ENCODE measurements at regions not wholly inside any gene's neighbourhood (a gene's known extent, or its start where the extent isn't known, plus 50 kb on each side); places are given as distances from the start of the nearest gene placed in this dataset.

DNA sequence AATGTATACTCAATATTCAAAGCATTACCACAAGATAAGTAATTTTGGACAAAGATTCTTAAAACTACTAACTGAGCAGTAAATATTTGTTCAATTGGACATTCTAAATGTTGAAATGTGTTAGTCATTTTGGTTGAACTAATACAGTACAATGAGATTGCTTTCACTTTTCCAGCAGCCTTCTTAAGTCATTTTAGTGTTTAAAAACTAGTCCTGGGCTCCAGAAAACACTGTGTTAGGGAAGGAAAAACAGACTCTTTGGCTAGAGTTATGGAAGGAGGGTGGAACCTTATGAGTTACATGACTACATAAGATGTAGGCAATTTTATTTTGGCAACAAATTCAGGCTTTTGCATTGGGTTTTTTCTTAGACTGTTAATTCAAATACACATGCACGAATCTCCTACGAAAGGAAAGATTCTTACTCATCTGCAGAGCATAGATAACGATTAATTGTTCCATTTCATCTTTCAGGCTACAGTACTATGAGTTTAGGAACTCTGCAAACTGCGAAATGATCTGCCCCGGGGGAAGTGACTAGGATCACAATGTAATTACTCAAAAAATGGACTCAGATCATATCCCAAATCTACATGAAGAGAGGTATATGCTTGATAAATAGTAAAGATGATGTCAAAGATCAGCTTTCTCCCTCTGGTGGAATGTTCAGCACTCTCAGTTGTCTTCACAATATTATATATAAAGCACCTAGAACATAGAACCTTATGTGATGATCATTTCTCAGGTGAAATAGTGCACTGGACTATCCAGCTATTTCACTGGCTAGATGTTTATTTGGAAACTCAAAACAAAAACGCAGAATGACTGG is 492.8 kb upstream of the MDFIC2 start:
- DNase-seq (ENCODE audit: low read depth in 2 of 3, low spot score in 2 of 3), result no peak

DNA sequence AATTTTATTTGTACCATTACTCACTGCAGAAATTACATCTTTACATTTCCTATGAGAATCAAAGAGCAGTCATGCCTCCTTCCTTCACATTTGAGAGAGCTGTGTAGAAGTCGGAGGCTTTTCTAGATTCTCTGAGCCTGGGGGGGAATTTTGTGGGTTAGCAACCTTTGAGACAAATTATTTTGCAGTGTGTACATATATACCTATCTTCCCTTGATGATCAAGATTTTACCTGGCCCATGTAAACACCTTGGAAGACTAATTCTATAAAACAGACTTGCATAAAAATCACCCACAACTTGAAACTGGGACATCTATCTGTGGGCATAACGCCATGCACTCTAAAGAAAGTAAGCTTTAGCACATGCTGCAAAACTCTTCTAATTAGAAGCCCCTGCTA is 491.5 kb upstream of the MDFIC2 start:
- DNase-seq (ENCODE audit: low read depth in 2 of 3, low spot score in 2 of 3), result no peak

DNA sequence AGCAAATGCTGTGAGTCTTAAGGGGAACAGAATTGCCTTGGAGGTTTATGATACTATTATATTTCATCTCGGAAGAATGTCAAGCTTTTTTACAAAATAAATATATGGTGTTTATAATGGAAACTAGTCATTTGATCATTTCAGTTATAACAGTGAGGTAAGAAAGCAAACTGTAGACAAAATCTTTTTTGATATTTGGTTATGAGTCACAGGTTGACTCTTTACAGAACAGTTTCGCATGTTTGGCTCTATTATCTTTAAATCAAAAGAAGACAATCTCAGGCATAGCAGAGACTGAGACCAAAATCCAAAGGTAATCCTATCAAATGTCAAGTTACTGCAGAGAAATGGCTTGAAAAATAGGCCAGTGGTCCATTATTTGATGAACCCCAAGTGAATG is 490.9 kb upstream of the MDFIC2 start:
- no peak for DNase-seq (ENCODE audit: low read depth in 2 of 3, low spot score in 2 of 3)

- DNase-seq (ENCODE audit: low read depth in 2 of 3, low spot score in 2 of 3), result no peak
Observed at GRCh38 chr3:70800951-70801350, 488.5 kb upstream of the MDFIC2 start.

DNA sequence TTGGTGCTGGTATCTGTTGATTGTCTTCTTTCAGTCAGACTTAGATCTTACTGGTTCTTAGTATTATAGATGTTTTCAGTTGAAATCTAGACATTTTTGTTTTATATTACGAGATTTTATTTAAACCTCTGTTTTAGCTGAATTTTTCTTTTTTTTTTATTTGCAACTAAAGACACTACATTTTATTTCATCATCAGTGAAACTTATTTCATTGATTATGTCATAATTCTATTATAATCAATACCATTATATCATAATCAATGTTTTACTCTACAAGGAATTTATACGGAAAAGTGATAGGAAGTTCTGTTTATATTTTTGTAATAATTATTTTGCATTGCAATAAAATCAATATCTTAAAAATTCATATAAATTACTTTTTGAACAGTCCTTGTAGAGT is 477.4 kb upstream of the MDFIC2 start:
- DNase-seq (ENCODE audit: low read depth in 2 of 3, low spot score in 2 of 3), result no peak

GRCh38 chr3:70780790-70781189 is 468.4 kb upstream of the MDFIC2 start:
- DNase-seq (ENCODE audit: low read depth in 2 of 3, low spot score in 2 of 3), result no peak

DNA sequence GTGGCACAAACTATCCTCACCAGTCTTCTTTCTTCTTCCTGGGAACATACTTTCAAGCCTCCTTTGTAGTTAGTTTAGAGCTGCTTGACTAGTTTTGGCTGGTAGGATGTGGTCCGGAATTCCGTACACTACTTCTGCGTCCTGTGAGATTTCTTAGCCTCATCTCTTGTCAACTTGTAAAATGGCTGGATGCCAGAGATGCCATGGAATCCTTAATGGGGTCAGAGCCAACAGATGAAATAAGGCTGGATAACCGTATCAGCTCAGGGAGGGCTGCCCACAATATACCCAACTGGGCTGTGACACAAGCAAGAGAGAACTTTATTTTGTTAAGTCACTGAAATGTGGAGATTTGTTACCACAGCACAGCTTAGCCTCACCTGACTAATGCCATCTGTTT is 466.9 kb upstream of the MDFIC2 start:
- DNase-seq (ENCODE audit: low read depth in 2 of 3, low spot score in 2 of 3), result no peak

DNA sequence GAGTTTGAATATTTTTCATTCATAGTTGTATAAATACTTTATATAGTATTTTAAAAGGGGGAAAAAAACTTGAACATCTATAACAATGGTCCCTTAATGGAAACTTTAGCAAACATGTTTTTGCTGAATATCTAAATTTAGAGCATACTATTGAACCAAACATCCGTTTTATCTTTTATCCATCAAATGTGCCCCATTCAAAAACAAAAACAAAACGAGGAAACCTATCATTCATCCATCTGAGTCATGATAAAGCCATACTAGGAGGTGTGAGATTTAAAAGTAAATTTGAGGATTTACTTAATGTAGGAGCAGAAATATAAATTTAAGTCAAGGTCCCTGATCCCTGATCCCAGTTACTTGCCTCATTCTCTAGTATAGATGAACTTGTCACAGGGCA is 463.6 kb upstream of the MDFIC2 start:
- DNase-seq (ENCODE audit: low read depth in 2 of 3, low spot score in 2 of 3), result no peak

DNA sequence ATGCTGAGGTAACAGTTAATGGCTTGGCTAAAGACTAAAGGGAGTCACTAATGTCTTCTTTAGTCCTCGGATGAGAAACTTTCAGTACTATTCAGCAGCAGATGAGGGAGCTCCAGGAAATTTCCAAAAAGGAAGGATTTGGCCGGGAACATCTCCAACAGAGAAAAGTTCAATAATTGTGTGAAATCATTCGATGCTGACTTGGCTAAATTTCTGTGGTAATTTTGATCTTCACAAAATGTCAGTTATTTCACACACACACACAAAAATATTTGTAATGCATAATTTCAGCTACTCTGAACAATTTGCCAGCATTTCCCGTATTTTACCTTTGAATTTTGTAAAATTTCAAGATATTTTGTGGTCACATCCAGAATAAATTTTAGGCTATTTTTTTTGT is 462.8 kb upstream of the MDFIC2 start:
- no peak for DNase-seq (ENCODE audit: low read depth in 2 of 3, low spot score in 2 of 3)

DNA sequence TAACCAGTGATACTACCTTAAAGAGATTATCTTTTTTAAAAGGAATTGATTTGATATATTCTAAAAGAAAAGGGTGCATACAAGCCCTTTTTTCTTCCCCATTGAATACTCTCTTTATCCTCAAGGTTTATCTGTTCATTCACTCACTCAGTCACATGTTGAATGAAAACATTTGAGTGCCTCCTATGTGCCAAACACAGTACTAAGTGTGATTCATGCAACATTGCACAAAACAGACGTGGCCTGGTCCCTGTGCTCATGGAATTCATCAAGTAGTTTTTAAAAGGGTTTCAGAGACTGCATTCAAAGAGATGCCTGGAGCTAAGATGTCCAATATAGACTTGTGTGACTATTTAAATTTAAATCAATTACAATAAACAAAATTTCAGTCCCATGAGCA is 462.2 kb upstream of the MDFIC2 start:
- DNase-seq (ENCODE audit: low read depth in 2 of 3, low spot score in 2 of 3), result no peak

- DNase-seq (ENCODE audit: low read depth in 2 of 3, low spot score in 2 of 3), result no peak
Observed at GRCh38 chr3:70771426-70772147, 459.1 kb upstream of the MDFIC2 start.

DNA sequence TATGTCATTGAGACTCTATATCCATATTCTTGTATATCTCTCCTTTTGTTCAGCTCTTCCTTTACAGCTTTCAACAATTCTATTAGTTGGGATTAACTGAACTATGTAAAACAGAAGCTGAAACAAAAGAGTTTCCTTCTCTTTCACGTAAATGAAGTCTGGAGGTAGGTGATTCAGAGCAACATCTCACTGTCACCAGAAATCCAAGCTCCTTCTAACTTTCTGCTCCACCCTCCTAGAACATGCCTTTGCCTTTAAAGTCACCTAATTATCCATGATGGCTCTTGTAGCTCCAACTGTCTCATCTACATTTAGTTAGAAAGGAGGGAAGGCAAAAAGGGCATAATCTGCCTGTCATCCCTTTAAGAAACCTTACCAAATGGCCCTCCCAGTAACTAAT is 458.2 kb upstream of the MDFIC2 start:
- DNase-seq (ENCODE audit: low read depth in 2 of 3, low spot score in 2 of 3), result no peak

GRCh38 chr3:70766301-70766700 is 453.9 kb upstream of the MDFIC2 start:
- DNase-seq (ENCODE audit: low read depth in 2 of 3, low spot score in 2 of 3), result no peak

DNA sequence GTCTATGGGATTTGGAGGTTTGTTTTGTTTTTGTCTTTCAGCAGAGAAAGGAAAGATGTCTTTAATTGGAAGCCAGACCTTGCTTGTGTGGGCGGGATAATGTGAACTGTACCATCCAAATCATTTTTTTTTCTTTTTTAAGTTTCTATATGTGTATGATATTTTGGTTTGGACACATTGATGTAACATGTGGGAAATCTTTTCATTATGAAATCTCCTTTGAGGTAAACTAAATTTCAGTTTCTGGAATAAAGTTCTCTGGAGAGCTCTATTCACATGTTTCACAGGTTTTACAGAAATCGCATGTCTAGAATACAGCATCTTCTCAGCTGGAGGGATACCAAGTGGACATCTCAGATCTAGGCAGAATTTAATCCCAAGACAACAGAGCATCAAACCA is 451.5 kb upstream of the MDFIC2 start:
- no peak for DNase-seq (ENCODE audit: low read depth in 2 of 3, low spot score in 2 of 3)

DNA sequence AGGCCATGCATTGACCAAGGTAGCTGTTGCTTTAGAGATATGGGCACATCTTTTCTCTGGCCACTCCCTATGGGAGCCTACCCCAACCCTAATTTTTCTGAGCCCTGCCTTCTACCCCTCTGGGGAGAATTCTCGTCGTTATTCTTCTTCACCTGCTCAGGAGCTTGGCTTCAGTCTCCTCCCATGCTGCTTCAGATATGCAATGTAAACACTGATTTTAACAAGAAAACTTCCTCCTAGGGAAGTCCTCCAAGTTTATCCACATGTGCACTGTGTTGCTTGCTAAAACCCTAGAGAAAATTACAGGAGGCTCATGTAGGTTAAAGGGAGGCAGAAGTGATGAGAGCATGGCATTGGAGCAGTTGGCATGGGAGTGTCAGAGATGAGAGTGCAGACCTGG is 445.2 kb upstream of the MDFIC2 start:
- no peak for DNase-seq (ENCODE audit: low read depth in 2 of 3, low spot score in 2 of 3)

- DNase-seq (ENCODE audit: low read depth in 2 of 3, low spot score in 2 of 3), result no peak
Observed at GRCh38 chr3:70755526-70755925, 443.1 kb upstream of the MDFIC2 start.

DNA sequence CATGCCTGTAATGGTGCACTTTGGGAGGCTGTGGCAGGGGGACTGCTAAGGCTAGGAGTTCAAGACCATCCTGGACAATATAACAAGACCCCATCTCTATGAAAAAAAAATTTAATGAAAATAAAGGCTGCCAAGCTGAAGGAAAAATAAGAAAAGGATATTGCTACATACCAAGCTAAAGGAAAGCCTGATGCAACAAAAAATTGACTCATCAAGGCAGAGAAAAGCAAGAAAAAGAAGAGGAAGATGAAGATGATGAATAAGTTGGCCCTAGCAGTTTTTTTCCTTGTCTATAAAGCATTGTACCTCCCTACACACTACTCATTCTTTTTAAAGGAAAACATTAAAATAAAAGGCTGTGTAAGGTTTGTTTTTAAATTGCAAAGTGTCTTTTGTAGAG is 441.9 kb upstream of the MDFIC2 start:
- DNase-seq (ENCODE audit: low read depth in 2 of 3, low spot score in 2 of 3), result no peak

GRCh38 chr3:70753572-70753971 is 441.1 kb upstream of the MDFIC2 start:
- DNase-seq (ENCODE audit: low read depth in 2 of 3, low spot score in 2 of 3), result no peak

- no peak for DNase-seq (ENCODE audit: low read depth in 2 of 3, low spot score in 2 of 3)
Observed at GRCh38 chr3:70752051-70752450, 439.6 kb upstream of the MDFIC2 start.

- no peak for DNase-seq (ENCODE audit: low read depth in 2 of 3, low spot score in 2 of 3)
Observed at GRCh38 chr3:70749122-70749521, 436.7 kb upstream of the MDFIC2 start.

DNA sequence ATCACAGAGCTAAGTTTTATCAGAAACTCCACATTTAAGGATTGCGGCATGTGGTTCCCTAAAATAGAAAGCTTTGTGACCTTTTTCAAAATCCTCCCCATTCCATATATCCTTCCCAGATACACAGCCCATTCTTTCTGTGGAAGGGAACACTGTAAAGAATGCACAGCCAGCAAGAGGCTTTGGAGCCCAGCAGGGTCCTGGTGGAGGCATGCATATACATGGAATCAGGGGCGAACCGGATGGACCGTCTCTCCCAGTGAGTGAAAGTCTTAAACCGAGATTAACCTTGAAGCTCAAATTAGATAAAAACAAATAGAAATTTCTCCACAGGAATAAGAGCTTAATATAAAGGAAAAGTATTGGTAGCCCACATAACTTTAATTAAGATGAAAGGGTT is 436.2 kb upstream of the MDFIC2 start:
- no peak for DNase-seq (ENCODE audit: low read depth in 2 of 3, low spot score in 2 of 3)

GRCh38 chr3:70747847-70748246 is 435.4 kb upstream of the MDFIC2 start:
- DNase-seq (ENCODE audit: low read depth in 2 of 3, low spot score in 2 of 3), result no peak

DNA sequence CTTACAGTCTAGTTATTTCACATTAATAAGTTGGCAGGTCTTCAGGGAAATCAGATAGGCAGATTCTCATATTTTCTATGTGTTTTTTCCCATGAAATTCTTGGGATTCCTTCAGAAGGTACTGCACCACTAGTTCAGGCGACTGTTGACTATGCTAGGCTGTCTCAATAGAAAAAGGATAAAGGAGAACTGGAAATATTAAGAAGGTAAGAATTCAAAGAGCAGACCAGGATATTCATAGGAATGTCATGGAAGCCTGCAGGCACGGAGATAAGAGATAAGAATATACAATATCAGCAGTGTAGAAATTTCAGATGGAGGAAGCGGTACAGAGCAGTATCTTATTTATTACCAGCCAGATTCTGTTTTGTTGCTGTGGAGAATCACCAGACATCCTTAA is 432.1 kb upstream of the MDFIC2 start:
- no peak for DNase-seq (ENCODE audit: low read depth in 2 of 3, low spot score in 2 of 3)

Measured in activated CD8-positive, alpha-beta memory T cell treated with anti-CD3 and anti-CD28 coated beads for 48 hours (primary cell).